DND-41 (cell line): ENCODE measurements at regions not wholly inside any gene's neighbourhood (a gene's known extent, or its start where the extent isn't known, plus 50 kb on each side); places are given as distances from the start of the nearest gene placed in this dataset.

ENCODE experiments used
- ATAC-seq: fragments of 200-7000 bp; cut with Tn5 transposase; 3 replicates; pipeline ENCODE4 v1.9.1; 2021; ENCODE audit warnings: low read depth; ENCODE audit not compliant: insufficient read depth
- DNase-seq: peaks from one replicate; pipeline ENCODE4 v3.0.0-alpha.2; 2020
- H2AFZ ChIP-seq: 2 replicates; pipeline ENCODE4 v1.6.0; 2012; ENCODE audit warnings: low read depth, low read length
- H3K27ac ChIP-seq: 2 replicates; pipeline ENCODE4 v1.5.1; 2012; ENCODE audit warnings: low read length, inconsistent platforms
- H3K27me3 ChIP-seq: fragments of 200-600 bp; sonication (generic); 2 replicates; pipeline ENCODE4 v1.6.0; 2012; ENCODE audit warnings: low read length, mild to moderate bottlenecking, inconsistent platforms; ENCODE audit not compliant: insufficient read depth, poor library complexity
- H3K36me3 ChIP-seq: 2 replicates; pipeline ENCODE4 v1.5.1; 2012; ENCODE audit warnings: low read length, inconsistent platforms; ENCODE audit not compliant: insufficient read depth
- H3K4me1 ChIP-seq: 2 replicates; pipeline ENCODE4 v1.5.1; 2012; ENCODE audit warnings: mild to moderate bottlenecking, low read length; ENCODE audit not compliant: insufficient read depth
- H3K4me2 ChIP-seq: 2 replicates; pipeline ENCODE4 v1.6.0; 2012; ENCODE audit warnings: mild to moderate bottlenecking, moderate library complexity, low read length, inconsistent platforms; ENCODE audit not compliant: insufficient read depth
- H3K4me3 ChIP-seq, 2 experiments: fragments of 200-600 bp in 1 of 2; shearing (Covaris generic) in 1 of 2; 2 replicates each; pipeline ENCODE4 v1.5.1; 2012 to 2016; ENCODE audit warnings: inconsistent platforms in 2 of 2, low read length in 2 of 2, mild to moderate bottlenecking in 2 of 2, low read depth in 1 of 2, moderate library complexity in 1 of 2
- H3K79me2 ChIP-seq: 2 replicates; pipeline ENCODE4 v1.6.0; 2012; ENCODE audit warnings: low read length, inconsistent platforms; ENCODE audit not compliant: insufficient read depth
- H3K9ac ChIP-seq: 2 replicates; pipeline ENCODE4 v1.6.0; 2012; ENCODE audit warnings: low read depth, mild to moderate bottlenecking, inconsistent platforms, low read length, moderate library complexity
- H3K9me3 ChIP-seq: 2 replicates; pipeline ENCODE4 v1.5.1; 2012; ENCODE audit warnings: low read length, moderate library complexity, mild to moderate bottlenecking, inconsistent platforms; ENCODE audit not compliant: insufficient read depth, severe bottlenecking
- H4K20me1 ChIP-seq: 2 replicates; pipeline ENCODE4 v1.6.0; 2012; ENCODE audit warnings: low read length; ENCODE audit not compliant: insufficient read depth
- CTCF ChIP-seq: IDR thresholded peaks from 2 replicates; pipeline ENCODE4 v1.5.1; 2012; ENCODE audit warnings: borderline replicate concordance, low read length, moderate library complexity, mild to moderate bottlenecking; ENCODE audit not compliant: poor library complexity, severe bottlenecking; ENCODE audit errors: extremely low read depth
- EZH2 ChIP-seq: IDR thresholded peaks from 3 replicates; pipeline ENCODE4 v1.6.1; 2012; ENCODE audit warnings: borderline replicate concordance, low read depth, mild to moderate bottlenecking, moderate library complexity, low read length, inconsistent platforms; ENCODE audit not compliant: severe bottlenecking

- H3K9me3 ChIP-seq, result no peaks in the 10 kb centered on the region
- no peak overlapping the region for H3K9ac ChIP-seq
- no peaks in the 10 kb centered on the region for H3K27me3 ChIP-seq
- no peak overlapping the region for H3K27ac ChIP-seq
- no peak overlapping the region for H3K4me2 ChIP-seq
- TF ChIP-seq EZH2 (no peak), CTCF (no peak)
- no peaks in the 10 kb centered on the region for H4K20me1 ChIP-seq
- no peak overlapping the region for H2AFZ ChIP-seq
- no peaks in the 10 kb centered on the region for H3K4me1 ChIP-seq
- H3K36me3 ChIP-seq, result no peaks in the 10 kb centered on the region
- H3K4me3 ChIP-seq, result no peak overlapping the region
- ATAC-seq (no peak), DNase-seq (no peak)
- no peaks in the 10 kb centered on the region for H3K79me2 ChIP-seq
Measured at GRCh38 chr5:167147879-167148278, 1143.6 kb upstream of the WWC1 start.

GRCh38 chr5:167150661-167151060 is 1140.8 kb upstream of the WWC1 start:
- Histone ChIP-seq H4K20me1 (no peaks in the 10 kb centered on the region), H3K27ac (no peak overlapping the region), H3K27me3 (no peaks in the 10 kb centered on the region), H3K4me3 (no peak overlapping the region), H3K4me1 (no peaks in the 10 kb centered on the region), H2AFZ (no peak overlapping the region), H3K4me2 (no peak overlapping the region), H3K36me3 (no peaks in the 10 kb centered on the region), H3K9ac (no peak overlapping the region), H3K79me2 (no peaks in the 10 kb centered on the region), H3K9me3 (no peaks in the 10 kb centered on the region)
- DNase-seq (no peak), ATAC-seq (no peak)
- TF ChIP-seq CTCF (no peak), EZH2 (no peak)

GRCh38 chr5:167152561-167152960 is 1138.9 kb upstream of the WWC1 start:
- TF ChIP-seq EZH2 (no peak), CTCF (no peak)
- ATAC-seq (no peak), DNase-seq (no peak)
- H3K27me3 ChIP-seq, result no peaks in the 10 kb centered on the region
- H4K20me1 ChIP-seq, result no peaks in the 10 kb centered on the region
- no peak overlapping the region for H3K9ac ChIP-seq
- H3K27ac ChIP-seq, result no peak overlapping the region
- H3K4me1 ChIP-seq, result no peaks in the 10 kb centered on the region
- no peaks in the 10 kb centered on the region for H3K9me3 ChIP-seq
- H3K4me3 ChIP-seq, result no peak overlapping the region
- H3K79me2 ChIP-seq, result no peaks in the 10 kb centered on the region
- H2AFZ ChIP-seq, result no peak overlapping the region
- no peaks in the 10 kb centered on the region for H3K36me3 ChIP-seq
- H3K4me2 ChIP-seq, result no peak overlapping the region
